HEK293T (cell line): ENCODE measurements at regions not wholly inside any gene's neighbourhood (a gene's known extent, or its start where the extent isn't known, plus 50 kb on each side); places are given as distances from the start of the nearest gene placed in this dataset.

ENCODE experiments used
- CTCF ChIA-PET: fragments of 350-600 bp; formaldehyde crosslinking; extraction: SDS; loops from one replicate; lab custom pipeline; 2021; ENCODE audit warnings: antibody characterized with exemption, inconsistent platforms; lab: Yijun Ruan, JAX
- POLR2A ChIA-PET: fragments of 350-600 bp; formaldehyde crosslinking; extraction: SDS; loops from one replicate; lab custom pipeline; 2020; ENCODE audit warnings: antibody characterized with exemption, inconsistent platforms; lab: Yijun Ruan, JAX
- DNase-seq: peaks from one replicate; pipeline ENCODE4 v3.0.0; 2012; ENCODE audit warnings: mixed read lengths; ENCODE audit errors: extremely low spot score
- ARNT ChIP-seq: fragments of 450-650 bp; IDR thresholded peaks from 2 replicates; pipeline ENCODE4 v1.6.1; 2017; ENCODE audit warnings: mild to moderate bottlenecking
- BHLHE40 ChIP-seq: fragments of 450-650 bp; IDR thresholded peaks from 2 replicates; pipeline ENCODE4 v1.6.1; 2016; ENCODE audit warnings: mild to moderate bottlenecking, moderate library complexity, borderline replicate concordance
- CTBP1 ChIP-seq: fragments of 450-650 bp; IDR thresholded peaks from 2 replicates; pipeline ENCODE4 v1.6.1; 2016; ENCODE audit warnings: borderline replicate concordance
- ELF4 ChIP-seq: fragments of 450-650 bp; IDR thresholded peaks from 2 replicates; pipeline ENCODE4 v1.6.1; 2017; ENCODE audit warnings: antibody characterized with exemption
- FOXA1 ChIP-seq: fragments of 450-650 bp; IDR thresholded peaks from 2 replicates; pipeline ENCODE4 v1.6.1; 2016; ENCODE audit warnings: mild to moderate bottlenecking
- FOXK2 ChIP-seq: fragments of 450-650 bp; IDR thresholded peaks from 2 replicates; pipeline ENCODE4 v1.6.1; 2016; ENCODE audit warnings: mild to moderate bottlenecking
- FOXM1 ChIP-seq: fragments of 450-650 bp; IDR thresholded peaks from 2 replicates; pipeline ENCODE4 v1.6.1; 2017; ENCODE audit warnings: mild to moderate bottlenecking, borderline replicate concordance
- HDGF ChIP-seq: fragments of 450-650 bp; IDR thresholded peaks from 2 replicates; pipeline ENCODE4 v1.6.1; 2017; ENCODE audit warnings: antibody characterized with exemption, borderline replicate concordance
- L3MBTL2 ChIP-seq: fragments of 450-650 bp; conservative IDR thresholded peaks from 2 replicates; pipeline ENCODE4 v1.6.1; 2016; ENCODE audit warnings: mild to moderate bottlenecking
- LEF1 ChIP-seq: fragments of 450-650 bp; IDR thresholded peaks from 2 replicates; pipeline ENCODE4 v1.6.1; 2017; ENCODE audit warnings: mild to moderate bottlenecking, borderline replicate concordance
- NFRKB ChIP-seq: fragments of 450-650 bp; IDR thresholded peaks from 2 replicates; pipeline ENCODE4 v1.6.1; 2016; ENCODE audit warnings: mild to moderate bottlenecking, moderate library complexity
- SP1 ChIP-seq: fragments of 450-650 bp; IDR thresholded peaks from 2 replicates; pipeline ENCODE4 v1.6.1; 2017
- SUZ12 ChIP-seq: fragments of 450-650 bp; IDR thresholded peaks from 2 replicates; pipeline ENCODE4 v1.6.1; 2016; ENCODE audit warnings: mild to moderate bottlenecking
- TARDBP ChIP-seq: fragments of 450-650 bp; IDR thresholded peaks from 2 replicates; pipeline ENCODE4 v1.6.1; 2016
- ZNF384 ChIP-seq: fragments of 450-650 bp; IDR thresholded peaks from 2 replicates; pipeline ENCODE4 v1.6.1; 2016
- TF ChIP-seq, protein P1 (sequence below): fragments of 450-650 bp; IDR thresholded peaks from 2 replicates; pipeline ENCODE4 v1.6.1; 2016

DNA sequence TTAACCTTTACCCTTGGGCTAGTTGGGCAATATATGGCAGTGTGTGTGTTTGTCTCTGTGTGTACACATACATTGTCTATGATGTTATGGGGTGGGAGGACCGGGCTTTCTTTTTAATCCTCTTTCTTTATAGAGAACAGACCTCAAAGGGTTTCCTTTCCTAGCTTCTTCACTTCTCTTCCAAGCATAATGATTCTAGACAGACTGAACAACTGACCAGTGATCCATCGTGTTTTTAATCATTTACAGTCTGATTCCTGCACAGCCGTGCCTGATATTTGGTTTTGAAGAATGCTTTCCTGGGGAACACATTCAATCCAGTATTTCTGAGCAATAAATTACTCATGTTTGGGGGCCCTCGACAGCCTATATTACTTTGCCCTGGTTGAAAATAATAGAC, 481.1 kb upstream of the DCN start:
- DNase-seq = no peak
- no peak for TF ChIP-seq SP1
- no peak for TF ChIP-seq LEF1
- no peak for TF ChIP-seq ZNF384
- TF ChIP-seq CTBP1 = no peak
- no peak for TF ChIP-seq TARDBP
- TF ChIP-seq FOXM1 = no peak
- POLR2A ChIA-PET = interaction anchor here (0.6 kb wide), 1 partner anchor 80 kb away, joined by 3 read pairs; no protein-coding TSS in a partner anchor
- CTCF ChIA-PET = no interaction called here

DNA sequence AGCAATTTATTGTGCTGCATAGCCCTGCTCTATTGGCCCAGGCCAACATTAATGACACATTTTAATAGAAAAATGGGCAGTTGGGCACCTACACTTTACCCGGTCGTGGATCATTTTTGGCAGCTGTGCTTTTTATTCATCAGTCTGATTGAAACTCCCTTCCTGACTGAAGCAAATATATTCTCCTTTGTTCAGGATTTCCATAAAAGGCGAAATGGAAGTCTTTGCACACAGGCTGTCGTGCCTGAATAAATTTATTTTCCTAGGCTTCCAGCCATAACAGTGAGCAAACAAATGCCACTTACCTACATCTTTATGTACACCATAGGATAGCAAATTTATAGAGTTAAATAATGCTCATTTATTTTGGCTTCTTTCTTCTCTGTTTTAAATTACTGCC, 480.7 kb upstream of the DCN start:
- ChIA-PET POLR2A (interaction anchor here (0.6 kb wide), 1 partner anchor 80 kb away, joined by 3 read pairs; no protein-coding TSS in a partner anchor), CTCF (no interaction called here)
- no peak for DNase-seq
- TF ChIP-seq FOXK2 (no peak), LEF1 (no peak), ZNF384 (no peak), L3MBTL2 (no peak), ELF4 (no peak), NFRKB (no peak)
- TF ChIP-seq, protein P1, sequence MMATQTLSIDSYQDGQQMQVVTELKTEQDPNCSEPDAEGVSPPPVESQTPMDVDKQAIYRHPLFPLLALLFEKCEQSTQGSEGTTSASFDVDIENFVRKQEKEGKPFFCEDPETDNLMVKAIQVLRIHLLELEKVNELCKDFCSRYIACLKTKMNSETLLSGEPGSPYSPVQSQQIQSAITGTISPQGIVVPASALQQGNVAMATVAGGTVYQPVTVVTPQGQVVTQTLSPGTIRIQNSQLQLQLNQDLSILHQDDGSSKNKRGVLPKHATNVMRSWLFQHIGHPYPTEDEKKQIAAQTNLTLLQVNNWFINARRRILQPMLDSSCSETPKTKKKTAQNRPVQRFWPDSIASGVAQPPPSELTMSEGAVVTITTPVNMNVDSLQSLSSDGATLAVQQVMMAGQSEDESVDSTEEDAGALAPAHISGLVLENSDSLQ = no peak

DNA sequence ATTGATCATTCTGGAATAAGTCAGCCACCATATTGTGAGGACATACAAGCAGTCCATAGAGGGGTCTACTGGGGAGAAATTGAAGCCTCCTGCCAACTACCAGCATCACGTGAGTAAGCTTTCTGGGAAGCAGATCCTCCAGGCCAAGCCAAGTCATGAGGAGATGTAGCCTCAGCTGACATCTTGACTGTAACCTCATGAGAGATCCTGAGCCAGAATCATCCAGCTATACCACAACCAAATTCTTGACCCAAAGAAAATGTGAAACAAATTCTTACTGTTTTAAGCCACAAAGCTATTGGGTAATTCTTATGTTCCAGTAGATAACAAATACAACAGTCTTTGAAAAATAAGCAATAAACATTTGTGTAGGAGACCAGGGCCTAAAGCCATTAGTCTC, 479.4 kb upstream of the DCN start:
- TF ChIP-seq TARDBP (no peak), FOXA1 (no peak), NFRKB (no peak), FOXK2 (no peak), FOXM1 (no peak)
- TF ChIP-seq, protein P1 = no peak
- no peak for DNase-seq
- POLR2A ChIA-PET = no interaction called here
- CTCF ChIA-PET = no interaction called here

DNA sequence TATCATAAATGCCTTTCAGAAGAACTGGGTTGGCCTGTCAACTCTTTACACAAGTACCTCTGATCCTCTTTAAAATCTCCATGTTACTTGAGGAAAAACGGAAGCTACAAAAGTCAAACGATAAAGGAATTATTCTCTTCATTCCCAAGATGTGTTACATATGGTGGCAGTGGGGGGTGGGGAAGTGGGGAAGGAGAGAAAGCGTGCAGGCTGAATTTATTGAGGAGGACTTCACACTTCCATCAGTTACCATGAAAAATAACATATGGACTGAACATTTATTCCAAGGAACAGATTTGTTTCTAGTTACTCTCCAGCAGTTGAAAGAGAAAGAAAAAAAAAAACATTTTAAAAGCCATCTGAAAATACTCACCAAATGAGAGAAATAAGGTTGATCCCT, 474.4 kb upstream of the DCN start:
- ChIA-PET POLR2A (no interaction called here), CTCF (no interaction called here)
- no peak for DNase-seq
- TF ChIP-seq HDGF = no peak
- no peak for TF ChIP-seq FOXM1
- TF ChIP-seq FOXK2 = no peak
- no peak for TF ChIP-seq TARDBP
- TF ChIP-seq LEF1 = no peak
- no peak for TF ChIP-seq ARNT
- no peak for TF ChIP-seq SP1
- no peak for TF ChIP-seq ELF4
- TF ChIP-seq BHLHE40 = no peak
- no peak for TF ChIP-seq NFRKB
- no peak for TF ChIP-seq FOXA1
- TF ChIP-seq L3MBTL2 = no peak
- TF ChIP-seq, protein P1 = no peak
- TF ChIP-seq CTBP1 = no peak
- no peak for TF ChIP-seq SUZ12
- TF ChIP-seq ZNF384 = no peak

DNA sequence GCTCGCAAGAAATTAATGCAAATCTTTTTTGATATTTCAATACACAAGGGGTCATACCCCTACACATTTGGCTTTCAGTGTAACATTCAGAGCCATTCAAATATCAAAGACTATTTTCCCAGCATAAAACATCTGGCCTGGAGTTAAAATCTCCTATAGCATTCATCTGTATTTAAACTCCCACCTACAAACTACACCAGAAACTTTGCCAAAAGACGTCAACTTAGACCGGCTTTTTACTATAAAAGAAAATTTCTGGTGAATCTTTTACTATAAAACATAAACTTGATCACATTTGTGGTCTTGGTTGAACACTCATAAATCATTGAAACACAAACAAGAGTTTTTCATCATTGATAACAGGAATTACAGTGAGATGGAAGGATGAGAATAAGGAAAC, 473.3 kb upstream of the DCN start:
- no peak for DNase-seq
- CTCF ChIA-PET = no interaction called here
- POLR2A ChIA-PET = no interaction called here
- TF ChIP-seq L3MBTL2 (no peak), FOXA1 (no peak), CTBP1 (no peak), ELF4 (no peak), SP1 (no peak), FOXM1 (no peak), LEF1 (no peak), TARDBP (no peak)
- TF ChIP-seq, protein P1 = no peak

DNA sequence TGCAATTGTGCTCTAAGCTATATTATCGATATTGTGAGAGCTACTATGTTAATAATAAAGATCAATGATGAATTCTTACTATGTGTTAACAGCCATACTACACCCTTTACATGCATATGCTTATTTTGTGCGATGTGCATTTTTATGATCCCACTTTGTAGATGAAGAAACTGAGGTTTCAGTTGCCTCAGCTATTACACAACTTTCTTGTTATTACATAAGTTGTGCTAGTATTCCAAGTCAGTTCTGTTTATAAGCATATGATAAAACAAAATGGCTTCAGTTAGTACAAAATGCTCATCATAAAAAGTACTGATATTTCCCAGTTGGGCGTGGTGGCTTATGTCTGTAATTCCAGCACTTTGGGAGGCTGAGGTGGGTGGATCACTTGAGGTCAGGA, 471.5 kb upstream of the DCN start:
- DNase-seq = no peak
- POLR2A ChIA-PET = no interaction called here
- TF ChIP-seq LEF1 = no peak
- TF ChIP-seq NFRKB = no peak
- no peak for TF ChIP-seq L3MBTL2
- TF ChIP-seq ZNF384 = no peak
- CTCF ChIA-PET = no interaction called here

DNA sequence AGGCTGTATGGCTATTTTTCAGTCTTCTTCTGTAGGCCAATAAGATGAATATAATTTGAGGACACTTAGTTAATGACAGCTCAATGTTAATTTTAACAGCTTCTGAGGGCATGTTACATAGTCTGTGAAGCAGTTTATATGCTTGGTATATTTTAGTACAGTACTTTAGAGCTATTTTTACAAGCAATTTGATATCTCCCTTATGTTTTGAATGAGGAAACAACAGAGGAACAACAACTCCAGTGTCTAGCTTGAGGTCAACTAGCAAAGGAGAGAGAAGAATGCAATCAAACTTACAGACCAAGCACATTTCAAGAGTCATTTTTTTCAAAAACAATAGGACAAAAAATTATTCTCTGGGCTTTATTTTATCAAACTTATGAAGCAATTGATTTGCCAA, 469.1 kb upstream of the DCN start:
- TF ChIP-seq SP1 (no peak), FOXA1 (no peak), ZNF384 (no peak), HDGF (no peak)
- TF ChIP-seq, protein P1 = no peak
- no peak for DNase-seq
- ChIA-PET CTCF (no interaction called here), POLR2A (no interaction called here)
